Stimulated activated CD8-positive, alpha-beta memory T cell treated with anti-CD3 and anti-CD28 coated beads, Interleukin-4, amount 100 ng/mL, for 4 hours (primary cell): ENCODE measurements at regions not wholly inside any gene's neighbourhood (a gene's known extent, or its start where the extent isn't known, plus 50 kb on each side); places are given as distances from the start of the nearest gene placed in this dataset.
"Not testable (repeated sequence)": the region's sequence is repeated elsewhere in the genome, so short reads cannot be mapped to it uniquely, and the experiment has no call there.

ENCODE experiments used
- DNase-seq, 2 donors: peaks; one replicate each; pipeline ENCODE4 v3.0.0-alpha.2; 2020; ENCODE audit warnings: low read depth in 2 of 2, low spot score in 1 of 2

- no peak for DNase-seq
These were observed 267.1 kb upstream of the SGK1 start for GRCh38 chr6:134584847-134585516.

DNA sequence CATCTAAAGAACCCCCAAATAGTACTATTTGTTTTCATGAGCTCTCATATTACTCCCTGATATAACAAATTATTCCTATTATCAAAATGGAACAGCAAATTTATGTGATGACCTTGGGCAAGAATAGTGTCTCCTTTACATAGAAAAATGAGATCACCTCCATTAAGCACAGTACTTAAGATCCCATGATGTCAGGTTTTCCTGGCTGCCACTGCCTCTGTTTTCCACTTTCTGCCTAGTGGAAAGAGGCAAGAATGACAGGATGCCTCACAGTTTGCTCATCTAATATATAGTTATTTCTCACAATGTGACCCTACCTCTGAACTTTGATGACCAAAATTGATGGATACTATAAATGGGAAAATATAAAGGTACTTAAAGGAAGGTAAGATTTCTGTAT, 260.1 kb upstream of the SGK1 start:
- DNase-seq: no peak

GRCh38 chr6:134575221-134575620, 257.3 kb upstream of the SGK1 start:
- DNase-seq: no peak

- DNase-seq: no peak
These were observed 256.6 kb upstream of the SGK1 start for GRCh38 chr6:134574491-134574890.

DNA sequence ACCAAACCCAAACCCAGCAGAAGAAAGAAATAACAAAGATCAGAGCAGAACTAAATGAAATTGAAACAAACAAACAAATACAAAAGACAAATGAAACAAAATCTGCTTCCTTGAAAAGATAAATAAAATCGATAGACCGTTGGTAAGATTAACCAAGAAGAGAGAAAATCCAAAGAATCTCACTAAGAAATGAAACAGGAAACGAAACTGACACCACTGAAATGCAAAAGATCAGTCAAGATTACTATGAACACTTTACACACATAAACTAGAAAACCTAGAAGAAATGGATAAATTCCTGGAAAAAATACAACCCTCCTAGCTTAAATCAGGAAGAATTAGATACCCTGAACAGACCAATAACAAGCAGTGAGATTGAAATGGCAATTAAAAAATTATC, 252.1 kb upstream of the SGK1 start:
- DNase-seq: not testable (repeated sequence)

- DNase-seq: no peak
These were observed 246.8 kb upstream of the SGK1 start for GRCh38 chr6:134564705-134565104.

GRCh38 chr6:134560019-134560418, 242.1 kb upstream of the SGK1 start:
- no peak for DNase-seq

GRCh38 chr6:134557509-134557908, 239.6 kb upstream of the SGK1 start:
- no peak for DNase-seq

DNA sequence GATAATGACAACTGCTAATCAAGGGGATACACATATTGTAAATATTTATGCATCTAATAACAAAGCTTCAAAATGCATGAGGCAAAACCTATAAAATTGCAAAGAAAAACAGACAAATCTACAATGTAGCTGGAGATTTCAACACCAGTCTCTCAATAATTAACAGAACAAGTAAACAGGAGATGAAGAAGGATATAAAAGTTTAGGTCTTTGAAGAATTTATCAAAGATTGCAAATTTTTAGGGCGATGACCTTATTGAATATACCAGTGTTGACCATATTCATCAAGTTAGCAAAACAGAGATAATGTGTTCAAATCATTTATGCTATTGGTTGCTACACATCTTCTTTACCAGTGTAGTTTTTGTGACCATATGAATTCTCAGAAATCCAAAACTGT, 237.8 kb upstream of the SGK1 start:
- DNase-seq: no peak

DNA sequence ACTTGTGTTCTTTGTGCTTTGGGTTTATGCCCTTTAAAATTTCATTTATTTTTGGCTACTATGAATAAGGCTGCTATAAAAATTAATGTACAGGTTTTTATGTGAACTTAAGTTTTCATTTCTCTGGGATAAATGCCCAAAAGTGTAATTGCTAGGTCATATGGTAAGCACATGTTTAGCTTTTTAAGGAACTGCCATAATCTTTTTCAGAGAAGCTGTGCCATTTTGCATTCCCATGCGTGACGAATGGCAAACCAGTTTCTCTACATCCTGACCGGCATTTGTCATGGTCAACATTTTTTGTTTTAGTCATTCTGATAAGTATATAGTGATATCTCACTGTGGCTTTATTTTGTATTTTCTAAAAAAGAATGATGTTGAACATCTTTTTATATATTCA, 236.0 kb upstream of the SGK1 start:
- no peak for DNase-seq

DNA sequence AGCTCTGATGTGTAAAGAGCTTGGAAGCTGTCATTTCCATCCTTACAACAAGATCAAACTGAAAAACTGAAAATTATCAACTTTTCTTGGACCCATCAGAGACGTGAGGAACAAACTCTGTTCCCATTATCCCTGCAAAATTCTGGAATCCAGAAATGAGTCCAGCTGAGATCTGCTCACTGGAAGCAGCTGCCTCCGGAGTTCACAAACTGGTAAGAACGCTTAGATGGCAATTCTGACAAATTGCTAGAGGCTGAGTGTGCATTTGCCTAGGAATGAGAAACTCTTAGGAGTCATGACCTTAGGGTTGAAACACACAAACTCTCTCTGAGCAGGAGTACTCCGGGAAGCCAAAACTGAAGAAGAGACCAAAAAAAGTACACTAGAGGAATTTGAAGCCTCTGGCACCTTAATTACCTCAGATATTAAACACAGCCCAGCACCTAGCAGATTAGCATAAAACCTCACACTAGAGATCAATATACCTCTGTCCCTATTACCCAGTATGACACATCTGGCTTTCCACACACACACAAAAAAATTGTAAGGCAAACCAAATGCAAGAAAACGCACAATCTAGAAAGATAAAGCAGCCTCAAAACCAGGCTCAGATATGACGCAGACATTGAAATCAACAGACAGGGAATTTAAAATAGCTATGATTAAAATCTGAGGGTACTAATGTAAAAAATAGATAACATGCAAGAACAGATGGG, 233.5 kb upstream of the SGK1 start:
- no peak for DNase-seq

- no peak for DNase-seq
These were observed 232.7 kb upstream of the SGK1 start for GRCh38 chr6:134550604-134551003.

GRCh38 chr6:134549854-134550253, 231.9 kb upstream of the SGK1 start:
- no peak for DNase-seq

DNA sequence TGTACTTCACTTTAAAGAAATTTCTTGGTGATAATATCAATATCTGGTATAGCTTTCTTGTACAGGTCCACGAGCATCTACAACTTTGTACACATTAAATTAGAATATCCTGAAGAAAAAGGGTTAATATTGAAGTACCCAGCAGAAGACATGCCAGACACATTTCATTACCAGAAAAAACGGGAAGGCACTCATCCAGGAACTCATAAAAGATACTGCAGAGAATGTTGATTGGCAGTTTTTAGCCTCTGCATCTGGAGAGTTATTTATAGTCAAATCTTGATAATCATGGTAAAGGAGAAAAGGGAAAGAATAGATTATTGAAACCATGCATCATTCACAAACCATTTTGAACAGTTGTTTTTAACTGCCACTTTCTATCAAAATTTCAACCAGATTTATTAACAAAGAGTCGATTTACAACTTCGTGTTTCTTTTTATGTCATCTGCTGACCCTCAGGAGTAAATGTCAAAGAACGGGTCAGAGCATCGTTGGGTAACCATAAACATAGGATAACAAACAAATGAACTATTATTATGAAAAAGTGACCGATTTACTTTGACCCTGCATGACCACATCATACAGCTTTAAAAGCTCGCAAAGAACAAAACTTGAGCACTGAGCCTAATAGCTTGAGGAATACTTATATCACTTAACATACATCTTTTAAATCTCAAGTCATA, 229.2 kb upstream of the SGK1 start:
- DNase-seq: no peak

GRCh38 chr6:134544737-134545136, 226.8 kb upstream of the SGK1 start:
- no peak for DNase-seq

DNA sequence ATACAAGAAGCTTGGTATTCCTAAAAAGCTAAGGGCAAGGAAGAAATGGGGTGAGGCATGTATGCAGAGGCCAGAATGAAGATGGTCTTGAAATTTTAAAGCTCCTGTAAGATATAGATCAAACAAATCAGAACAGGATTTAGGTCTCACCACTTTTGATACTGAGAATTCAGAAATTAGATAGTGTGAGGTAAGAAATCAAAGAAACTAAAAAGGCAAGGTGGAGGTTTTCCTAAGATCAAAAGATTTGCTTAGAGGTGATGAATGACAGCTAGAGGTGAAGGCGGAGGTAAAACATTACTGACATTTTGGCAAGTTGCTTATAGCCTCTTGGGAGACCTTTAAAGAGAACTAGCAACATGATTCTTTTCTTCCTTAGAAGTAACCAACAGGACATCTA, 225.2 kb upstream of the SGK1 start:
- no peak for DNase-seq

DNA sequence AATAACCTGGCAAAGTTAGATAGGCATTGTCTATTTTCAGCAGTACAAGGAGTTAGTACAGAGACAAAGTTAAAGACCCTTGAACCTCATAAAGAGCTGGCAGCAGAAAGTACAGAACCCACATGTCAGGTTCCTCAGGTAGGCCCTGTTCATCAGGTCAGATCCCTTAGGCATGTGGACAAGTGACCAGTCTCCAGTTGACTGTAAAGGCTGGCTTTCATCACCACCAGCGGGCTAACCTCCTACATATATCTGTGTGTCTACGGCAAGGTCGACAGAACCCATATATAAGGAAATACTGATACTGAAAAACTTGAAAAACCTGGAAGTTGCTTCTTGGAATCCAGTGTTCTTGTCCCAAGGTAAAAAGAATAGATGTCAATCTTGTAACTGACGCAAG, 223.1 kb upstream of the SGK1 start:
- DNase-seq: no peak

GRCh38 chr6:134539865-134540323, 222.0 kb upstream of the SGK1 start:
- DNase-seq: no peak

GRCh38 chr6:134537765-134538164, 219.9 kb upstream of the SGK1 start:
- DNase-seq: not testable (repeated sequence)

GRCh38 chr6:134537146-134537555, 219.2 kb upstream of the SGK1 start:
- DNase-seq: no peak

DNA sequence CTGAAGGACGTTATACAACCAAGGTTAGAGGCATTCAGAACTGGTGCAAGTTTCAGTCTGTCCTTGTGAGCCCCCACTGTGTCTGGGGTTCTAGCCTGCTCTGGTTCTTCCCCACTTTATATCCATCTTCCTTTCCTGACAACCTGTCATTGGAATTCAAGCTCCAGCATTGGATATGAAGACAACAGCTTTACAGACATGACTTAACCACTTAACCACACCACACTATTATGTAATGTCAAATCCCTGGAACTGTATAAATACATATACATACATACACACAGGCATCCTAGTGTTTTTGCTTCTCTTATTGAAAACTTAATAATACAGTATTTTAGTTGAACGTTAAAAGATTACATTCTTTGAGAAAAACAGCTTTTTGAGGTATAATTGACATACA, 217.9 kb upstream of the SGK1 start:
- DNase-seq: no peak

- no peak for DNase-seq
These were observed 216.8 kb upstream of the SGK1 start for GRCh38 chr6:134534708-134535149.
